ENCODE measurements at regions not wholly inside any gene's neighbourhood (a gene's known extent, or its start where the extent isn't known, plus 50 kb on each side); places are given as distances from the start of the nearest gene placed in this dataset.

GRCh38 chr1:57727121-57727520 lies 303.3 kb upstream of the DAB1 start:
- Histone ChIP-seq H3K79me2 (ENCODE audit: insufficient read depth, low read length) (no peaks in the 10 kb centered on the region), H3K27ac (ENCODE audit: low read depth, low read length) (no peak overlapping the region), H3K9me2 (ENCODE audit: insufficient read depth) (no peaks in the 10 kb centered on the region), H3K4me1 (ENCODE audit: control insufficient read depth in 1 of 2, insufficient read depth in 2 of 2, low read length in 2 of 2) (no peaks in the 10 kb centered on the region), H3K9ac (ENCODE audit: low read length) (no peak overlapping the region), H3K27me3 (ENCODE audit: insufficient read depth, low read length) (no peaks in the 10 kb centered on the region), H2AFZ (ENCODE audit: low read depth, low read length, poor library complexity, severe bottlenecking) (no peak overlapping the region), H3K4me3 (replicated peaks in 1 of 2; ENCODE audit: low read depth in 1 of 2, low read length in 2 of 2) (no peak overlapping the region), H3K36me3 (ENCODE audit: control insufficient read depth in 1 of 2, insufficient read depth in 2 of 2, low read length in 2 of 2) (no peaks in the 10 kb centered on the region), H3K9me3 (ENCODE audit: control insufficient read depth in 1 of 2, insufficient read depth in 1 of 2, low read depth in 1 of 2, low read length in 2 of 2) (no peaks in the 10 kb centered on the region), H3K4me2 (ENCODE audit: low read length) (no peak overlapping the region), H4K20me1 (ENCODE audit: insufficient read depth) (no peaks in the 10 kb centered on the region)
- no peak for TF ChIP-seq ELF1 (IDR thresholded peaks at IDR 0.05; ENCODE audit: borderline replicate concordance, low read depth)
- TF ChIP-seq MAX (IDR thresholded peaks at IDR 0.05), result no peak
- TF ChIP-seq POLR2A (IDR thresholded peaks at IDR 0.05; ENCODE audit: borderline replicate concordance, extremely low read depth, insufficient read depth, insufficient read length), result no peak
- TF ChIP-seq RAD21 (IDR thresholded peaks at IDR 0.05; ENCODE audit: low read depth), result no peak
- no peak for TF ChIP-seq TCF7L2 (IDR thresholded peaks at IDR 0.05; ENCODE audit: borderline replicate concordance, extremely low read depth, insufficient read depth, insufficient read length)
- no peak for TF ChIP-seq EZH2phosphoT487 (IDR thresholded peaks at IDR 0.05; ENCODE audit: borderline replicate concordance)
- TF ChIP-seq, protein P1, sequence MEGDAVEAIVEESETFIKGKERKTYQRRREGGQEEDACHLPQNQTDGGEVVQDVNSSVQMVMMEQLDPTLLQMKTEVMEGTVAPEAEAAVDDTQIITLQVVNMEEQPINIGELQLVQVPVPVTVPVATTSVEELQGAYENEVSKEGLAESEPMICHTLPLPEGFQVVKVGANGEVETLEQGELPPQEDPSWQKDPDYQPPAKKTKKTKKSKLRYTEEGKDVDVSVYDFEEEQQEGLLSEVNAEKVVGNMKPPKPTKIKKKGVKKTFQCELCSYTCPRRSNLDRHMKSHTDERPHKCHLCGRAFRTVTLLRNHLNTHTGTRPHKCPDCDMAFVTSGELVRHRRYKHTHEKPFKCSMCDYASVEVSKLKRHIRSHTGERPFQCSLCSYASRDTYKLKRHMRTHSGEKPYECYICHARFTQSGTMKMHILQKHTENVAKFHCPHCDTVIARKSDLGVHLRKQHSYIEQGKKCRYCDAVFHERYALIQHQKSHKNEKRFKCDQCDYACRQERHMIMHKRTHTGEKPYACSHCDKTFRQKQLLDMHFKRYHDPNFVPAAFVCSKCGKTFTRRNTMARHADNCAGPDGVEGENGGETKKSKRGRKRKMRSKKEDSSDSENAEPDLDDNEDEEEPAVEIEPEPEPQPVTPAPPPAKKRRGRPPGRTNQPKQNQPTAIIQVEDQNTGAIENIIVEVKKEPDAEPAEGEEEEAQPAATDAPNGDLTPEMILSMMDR (IDR thresholded peaks at IDR 0.05 in 2 of 3, conservative IDR thresholded peaks at IDR 0.05 in 1 of 3; ENCODE audit: borderline replicate concordance in 1 of 3, insufficient read depth in 1 of 3, low read depth in 2 of 3, low read length in 2 of 3), result no peak
- TF ChIP-seq JUND (IDR thresholded peaks at IDR 0.05), result no peak
- no peak for TF ChIP-seq SIN3A (IDR thresholded peaks at IDR 0.05; ENCODE audit: low read depth)
- no peak for TF ChIP-seq EGR1 (IDR thresholded peaks at IDR 0.05; ENCODE audit: low read depth)
- POLR2A ChIA-PET, result no interaction called here
- CTCF ChIA-PET, result no interaction called here
- DNase-seq (ENCODE audit: low read depth, low spot score) (no peak), ATAC-seq (no peak)
- no TSS peak for BruUV-seq (replicated peaks)
- RAD21 ChIA-PET (ENCODE audit: low non-redundant PET in 1 of 2, low total read pairs in 2 of 2, uncharacterized antibody in 2 of 2, unreplicated experiment in 2 of 2), result no interaction called here
- intact Hi-C loops (cut with micrococcal nuclease), result no loop called here

- H3K27ac ChIP-seq (ENCODE audit: low read depth, low read length), result no peak overlapping the region
- H3K79me2 ChIP-seq (ENCODE audit: insufficient read depth, low read length), result no peaks in the 10 kb centered on the region
- ChIA-PET CTCF (no interaction called here), POLR2A (no interaction called here), RAD21 (ENCODE audit: low non-redundant PET in 1 of 2, low total read pairs in 2 of 2, uncharacterized antibody in 2 of 2, unreplicated experiment in 2 of 2) (no interaction called here)
- H2AFZ ChIP-seq (ENCODE audit: low read depth, low read length, poor library complexity, severe bottlenecking), result no peak overlapping the region
- H4K20me1 ChIP-seq (ENCODE audit: insufficient read depth), result no peaks in the 10 kb centered on the region
- ATAC-seq (no peak), DNase-seq (ENCODE audit: low read depth, low spot score) (no peak)
- no peaks in the 10 kb centered on the region for H3K36me3 ChIP-seq (ENCODE audit: control insufficient read depth in 1 of 2, insufficient read depth in 2 of 2, low read length in 2 of 2)
- H3K4me3 ChIP-seq (replicated peaks in 1 of 2; ENCODE audit: low read depth in 1 of 2, low read length in 2 of 2), result no peak overlapping the region
- H3K9me3 ChIP-seq (ENCODE audit: control insufficient read depth in 1 of 2, insufficient read depth in 1 of 2, low read depth in 1 of 2, low read length in 2 of 2), result no peaks in the 10 kb centered on the region
- BruUV-seq (replicated peaks), result no TSS peak
- no peaks in the 10 kb centered on the region for H3K9me2 ChIP-seq (ENCODE audit: insufficient read depth)
- H3K4me2 ChIP-seq (ENCODE audit: low read length), result no peak overlapping the region
- H3K27me3 ChIP-seq (ENCODE audit: insufficient read depth, low read length), result no peaks in the 10 kb centered on the region
- H3K9ac ChIP-seq (ENCODE audit: low read length), result no peak overlapping the region
- TF ChIP-seq, protein P2, sequence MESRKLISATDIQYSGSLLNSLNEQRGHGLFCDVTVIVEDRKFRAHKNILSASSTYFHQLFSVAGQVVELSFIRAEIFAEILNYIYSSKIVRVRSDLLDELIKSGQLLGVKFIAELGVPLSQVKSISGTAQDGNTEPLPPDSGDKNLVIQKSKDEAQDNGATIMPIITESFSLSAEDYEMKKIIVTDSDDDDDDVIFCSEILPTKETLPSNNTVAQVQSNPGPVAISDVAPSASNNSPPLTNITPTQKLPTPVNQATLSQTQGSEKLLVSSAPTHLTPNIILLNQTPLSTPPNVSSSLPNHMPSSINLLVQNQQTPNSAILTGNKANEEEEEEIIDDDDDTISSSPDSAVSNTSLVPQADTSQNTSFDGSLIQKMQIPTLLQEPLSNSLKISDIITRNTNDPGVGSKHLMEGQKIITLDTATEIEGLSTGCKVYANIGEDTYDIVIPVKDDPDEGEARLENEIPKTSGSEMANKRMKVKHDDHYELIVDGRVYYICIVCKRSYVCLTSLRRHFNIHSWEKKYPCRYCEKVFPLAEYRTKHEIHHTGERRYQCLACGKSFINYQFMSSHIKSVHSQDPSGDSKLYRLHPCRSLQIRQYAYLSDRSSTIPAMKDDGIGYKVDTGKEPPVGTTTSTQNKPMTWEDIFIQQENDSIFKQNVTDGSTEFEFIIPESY (IDR thresholded peaks at IDR 0.05; ENCODE audit: extremely low read depth, insufficient replicate concordance, low read length), result no peak
- TF ChIP-seq MAX (IDR thresholded peaks at IDR 0.05) (no peak), ZNF274 (IDR thresholded peaks at IDR 0.05; ENCODE audit: low read depth, low read length) (no peak), POLR2A (IDR thresholded peaks at IDR 0.05; ENCODE audit: borderline replicate concordance, extremely low read depth, insufficient read depth, insufficient read length) (no peak)
- intact Hi-C loops (cut with micrococcal nuclease), result no loop called here
- no peaks in the 10 kb centered on the region for H3K4me1 ChIP-seq (ENCODE audit: control insufficient read depth in 1 of 2, insufficient read depth in 2 of 2, low read length in 2 of 2)
These were observed 301.5 kb upstream of the DAB1 start for GRCh38 chr1:57725318-57725717.
